ENCODE measurements at regions not wholly inside any gene's neighbourhood (a gene's known extent, or its start where the extent isn't known, plus 50 kb on each side); places are given as distances from the start of the nearest gene placed in this dataset.
"Not testable (repeated sequence)": the region's sequence is repeated elsewhere in the genome, so short reads cannot be mapped to it uniquely, and the experiment has no call there.

DNA sequence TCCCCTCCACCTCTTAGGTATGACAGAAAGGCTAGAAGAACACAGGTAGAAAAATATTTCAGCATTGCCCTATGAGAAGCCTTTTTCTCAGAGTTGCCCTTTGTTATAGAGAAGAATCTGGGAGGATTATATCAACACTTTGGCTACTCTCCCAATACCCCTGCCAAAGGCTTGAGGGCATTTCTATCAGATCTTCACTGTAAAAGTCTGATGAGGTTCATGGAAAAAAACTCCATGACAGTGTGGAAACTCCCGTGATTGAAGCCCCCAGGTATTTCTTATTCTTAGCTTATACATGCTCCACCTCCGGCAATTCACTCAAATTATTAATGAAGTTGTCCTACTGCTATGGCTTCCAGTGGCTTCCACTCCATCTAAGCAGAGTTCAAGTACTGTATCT lies 753.6 kb downstream of the CENPC start:
- Mint-ChIP-seq H3K9me3 (peaks cover 3% of the 10 kb centered on the region), H3K27me3 (no peaks in the 10 kb centered on the region), H3K27ac (no peak overlapping the region), H3K4me3 (no peak overlapping the region), H3K4me1 (ENCODE audit: low read depth) (no peaks in the 10 kb centered on the region), H3K36me3 (ENCODE audit: low read depth) (no peaks in the 10 kb centered on the region)
- ATAC-seq (no peak), DNase-seq (no peak)
- ChIA-PET CTCF (no interaction called here), POLR2A (no interaction called here)
- intact Hi-C loops (cut with micrococcal nuclease) = no loop called here
- TF ChIP-seq CTCF (IDR thresholded peaks at IDR 0.05) = no peak

DNA sequence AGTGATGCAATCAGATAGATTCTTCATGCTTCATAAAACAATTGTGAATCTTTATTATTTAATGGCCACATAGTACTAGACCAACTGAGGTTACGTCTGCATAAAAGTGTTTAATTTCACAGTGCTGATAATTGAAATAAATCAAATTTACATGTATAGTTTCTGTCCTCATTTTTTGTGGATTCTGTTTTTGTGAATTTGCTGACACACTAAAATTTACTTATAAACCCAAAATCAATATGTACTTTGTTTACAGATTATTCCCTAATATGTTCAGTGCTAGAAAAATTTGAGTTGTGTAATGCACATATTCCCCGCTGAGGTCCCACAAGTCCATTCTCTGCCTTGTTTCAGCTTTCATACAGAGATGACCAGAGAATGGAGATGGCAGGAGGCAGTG lies 759.8 kb downstream of the CENPC start:
- ChIA-PET POLR2A (no interaction called here), CTCF (no interaction called here)
- ATAC-seq (no peak), DNase-seq (no peak)
- H3K4me3 Mint-ChIP-seq = no peak overlapping the region
- TF ChIP-seq CTCF (IDR thresholded peaks at IDR 0.05) = no peak
- no peaks in the 10 kb centered on the region for H3K9me3 Mint-ChIP-seq
- intact Hi-C loops (cut with micrococcal nuclease) = no loop called here
- H3K27me3 Mint-ChIP-seq = no peaks in the 10 kb centered on the region
- H3K27ac Mint-ChIP-seq = no peak overlapping the region
- no peaks in the 10 kb centered on the region for H3K36me3 Mint-ChIP-seq (ENCODE audit: low read depth)
- H3K4me1 Mint-ChIP-seq (ENCODE audit: low read depth) = no peaks in the 10 kb centered on the region

GRCh38 chr4:66782751-66783150 lies 762.6 kb downstream of the CENPC start:
- ATAC-seq; DNase-seq; CTCF ChIA-PET; intact Hi-C loops (cut with micrococcal nuclease); H3K9me3 Mint-ChIP-seq; H3K4me3 Mint-ChIP-seq; H3K36me3 Mint-ChIP-seq (ENCODE audit: low read depth); H3K4me1 Mint-ChIP-seq (ENCODE audit: low read depth); H3K27me3 Mint-ChIP-seq; POLR2A ChIA-PET; H3K27ac Mint-ChIP-seq: not testable (repeated sequence)

- Mint-ChIP-seq H3K27ac (no peak overlapping the region), H3K4me3 (no peak overlapping the region), H3K36me3 (ENCODE audit: low read depth) (no peaks in the 10 kb centered on the region), H3K4me1 (ENCODE audit: low read depth) (no peaks in the 10 kb centered on the region), H3K27me3 (no peaks in the 10 kb centered on the region), H3K9me3 (no peaks in the 10 kb centered on the region)
- no peak for DNase-seq
- no peak for TF ChIP-seq CTCF (IDR thresholded peaks at IDR 0.05)
- CTCF ChIA-PET = no interaction called here
- intact Hi-C loops (cut with micrococcal nuclease) = no loop called here
- POLR2A ChIA-PET = no interaction called here
- no peak for ATAC-seq
Measured at GRCh38 chr4:66777097-66777496, 768.2 kb downstream of the CENPC start.

DNA sequence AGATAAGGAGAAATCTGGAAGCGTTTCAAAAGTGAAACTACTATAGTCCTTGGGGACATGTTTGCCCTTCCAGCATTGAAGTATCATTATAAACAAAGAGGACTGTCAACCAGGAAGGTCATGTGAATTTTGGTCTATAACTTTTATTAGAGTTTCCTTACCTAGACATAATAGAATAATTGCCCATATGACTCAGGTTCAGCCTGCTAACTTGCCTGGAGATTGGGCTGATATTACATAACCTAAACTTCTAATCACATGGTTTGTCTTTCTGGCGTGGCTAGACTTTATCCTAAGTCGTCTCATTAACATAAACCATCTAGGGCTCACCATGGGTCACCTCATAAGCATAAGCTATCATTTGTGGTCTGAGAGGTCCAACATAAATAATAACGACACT lies 775.9 kb downstream of the CENPC start:
- H3K27ac Mint-ChIP-seq = no peak overlapping the region
- DNase-seq (no peak), ATAC-seq (no peak)
- ChIA-PET CTCF (no interaction called here), POLR2A (no interaction called here)
- no peaks in the 10 kb centered on the region for H3K27me3 Mint-ChIP-seq
- H3K36me3 Mint-ChIP-seq (ENCODE audit: low read depth) = no peaks in the 10 kb centered on the region
- no peak overlapping the region for H3K4me3 Mint-ChIP-seq
- TF ChIP-seq CTCF (IDR thresholded peaks at IDR 0.05) = no peak
- peaks cover 1% of the 10 kb centered on the region for H3K9me3 Mint-ChIP-seq
- intact Hi-C loops (cut with micrococcal nuclease) = no loop called here
- no peaks in the 10 kb centered on the region for H3K4me1 Mint-ChIP-seq (ENCODE audit: low read depth)

- intact Hi-C loops (cut with micrococcal nuclease) = no loop called here
- ATAC-seq (no peak), DNase-seq (no peak)
- Mint-ChIP-seq H3K27me3 (no peaks in the 10 kb centered on the region), H3K4me3 (no peak overlapping the region), H3K9me3 (peaks cover 1% of the 10 kb centered on the region), H3K4me1 (ENCODE audit: low read depth) (no peaks in the 10 kb centered on the region), H3K27ac (no peak overlapping the region), H3K36me3 (ENCODE audit: low read depth) (no peaks in the 10 kb centered on the region)
- ChIA-PET CTCF (no interaction called here), POLR2A (no interaction called here)
- no peak for TF ChIP-seq CTCF (IDR thresholded peaks at IDR 0.05)
Measured at GRCh38 chr4:66767442-66767841, 777.9 kb downstream of the CENPC start.

Measured in activated CD8-positive, alpha-beta T cell treated with anti-CD3 and anti-CD28 coated beads for 36 hours (primary cell).